B cell (primary cell): ENCODE measurements at regions not wholly inside any gene's neighbourhood (a gene's known extent, or its start where the extent isn't known, plus 50 kb on each side); places are given as distances from the start of the nearest gene placed in this dataset.

ENCODE experiments used
- EZH2 ChIP-seq: IDR thresholded peaks from 2 replicates; pipeline ENCODE4 v1.6.1; 2012; ENCODE audit warnings: borderline replicate concordance, low read depth, mild to moderate bottlenecking, moderate library complexity, low read length; ENCODE audit not compliant: insufficient read depth, poor library complexity, severe bottlenecking
- TF ChIP-seq, protein P1 (sequence below): fragments of 200-600 bp; IDR thresholded peaks from one replicate; pipeline ENCODE4 v1.8.0; 2022; ENCODE audit warnings: antibody characterized with exemption, mild to moderate bottlenecking

DNA sequence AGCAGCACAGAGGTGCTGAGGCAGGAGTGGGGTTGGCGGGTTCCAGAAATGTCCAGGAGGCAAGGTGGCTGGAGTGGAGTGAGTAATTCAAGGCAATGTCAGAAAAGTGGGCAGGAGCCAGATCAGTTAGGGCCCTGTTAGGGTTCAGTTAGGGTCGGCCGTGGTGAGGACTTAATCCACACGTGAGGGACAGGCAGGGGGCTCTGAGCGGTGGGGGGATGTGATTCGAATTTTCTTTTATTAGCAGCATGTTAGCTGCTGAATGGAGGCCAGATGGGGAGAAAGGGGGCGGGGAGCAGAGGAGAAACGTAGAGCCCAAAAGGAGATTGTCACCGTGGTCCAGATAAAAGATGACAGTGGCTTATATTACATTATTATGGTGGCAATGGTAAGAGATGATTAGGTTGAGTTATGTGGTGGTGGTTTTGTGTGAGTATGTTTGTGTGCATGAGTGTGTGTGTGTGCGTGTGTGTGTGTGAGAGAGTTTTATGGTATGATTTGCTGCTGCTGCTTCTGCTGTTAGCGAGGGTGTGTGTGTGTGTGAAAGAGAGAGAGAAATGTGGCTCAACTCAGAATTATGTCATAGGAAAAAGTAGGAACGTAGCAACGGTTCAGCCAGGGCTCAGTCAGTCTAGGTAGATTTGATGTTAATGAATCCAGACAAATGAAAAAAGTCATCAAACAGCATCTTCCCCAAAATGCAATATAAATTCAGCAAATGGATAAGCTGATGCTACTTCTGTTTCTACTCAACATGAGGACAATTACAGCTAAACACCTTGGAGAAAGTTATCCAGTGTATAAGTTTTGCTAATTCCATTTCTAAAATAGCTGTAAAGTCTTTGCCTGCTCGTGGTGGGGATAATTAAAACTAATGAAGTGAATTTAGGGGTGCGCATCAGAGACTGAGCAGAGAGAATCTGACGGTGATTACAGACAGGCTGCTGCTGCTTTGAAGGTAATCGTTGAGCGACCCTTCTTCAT lies 390.6 kb downstream of the HAPSTR1 start:
- TF ChIP-seq, protein P1, sequence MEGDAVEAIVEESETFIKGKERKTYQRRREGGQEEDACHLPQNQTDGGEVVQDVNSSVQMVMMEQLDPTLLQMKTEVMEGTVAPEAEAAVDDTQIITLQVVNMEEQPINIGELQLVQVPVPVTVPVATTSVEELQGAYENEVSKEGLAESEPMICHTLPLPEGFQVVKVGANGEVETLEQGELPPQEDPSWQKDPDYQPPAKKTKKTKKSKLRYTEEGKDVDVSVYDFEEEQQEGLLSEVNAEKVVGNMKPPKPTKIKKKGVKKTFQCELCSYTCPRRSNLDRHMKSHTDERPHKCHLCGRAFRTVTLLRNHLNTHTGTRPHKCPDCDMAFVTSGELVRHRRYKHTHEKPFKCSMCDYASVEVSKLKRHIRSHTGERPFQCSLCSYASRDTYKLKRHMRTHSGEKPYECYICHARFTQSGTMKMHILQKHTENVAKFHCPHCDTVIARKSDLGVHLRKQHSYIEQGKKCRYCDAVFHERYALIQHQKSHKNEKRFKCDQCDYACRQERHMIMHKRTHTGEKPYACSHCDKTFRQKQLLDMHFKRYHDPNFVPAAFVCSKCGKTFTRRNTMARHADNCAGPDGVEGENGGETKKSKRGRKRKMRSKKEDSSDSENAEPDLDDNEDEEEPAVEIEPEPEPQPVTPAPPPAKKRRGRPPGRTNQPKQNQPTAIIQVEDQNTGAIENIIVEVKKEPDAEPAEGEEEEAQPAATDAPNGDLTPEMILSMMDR, result no peak
- no peak for TF ChIP-seq EZH2
